ENCODE measurements at regions not wholly inside any gene's neighbourhood (a gene's known extent, or its start where the extent isn't known, plus 50 kb on each side); places are given as distances from the start of the nearest gene placed in this dataset.

DNA sequence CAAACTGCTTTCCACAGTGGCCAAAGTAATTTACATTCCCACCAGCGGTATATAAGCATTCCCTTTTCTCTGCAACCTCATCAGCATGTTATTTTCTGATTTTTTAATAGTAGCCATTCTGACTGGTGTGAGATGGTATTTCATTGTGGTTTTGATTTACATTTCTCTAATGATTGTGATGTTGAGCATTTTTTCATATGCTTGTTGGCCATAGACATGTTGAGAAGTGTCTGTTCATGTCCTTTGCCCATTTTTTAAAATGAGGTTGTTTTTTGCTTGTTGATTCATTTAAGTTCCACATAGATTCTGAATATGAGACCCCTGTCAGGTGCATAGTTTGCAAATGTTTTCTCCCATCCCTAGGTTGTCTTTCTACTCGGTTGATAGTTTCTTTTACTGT lies 254.5 kb upstream of the MPDZ start:
- FAIRE-seq (no peak), DNase-seq (ENCODE audit: low read depth, low spot score) (no peak)
- no peak for TF ChIP-seq FOS (IDR thresholded peaks at IDR 0.05; ENCODE audit: borderline replicate concordance, insufficient read depth, low read length)
- TF ChIP-seq POLR2AphosphoS5 (IDR thresholded peaks at IDR 0.05; ENCODE audit: insufficient read depth, low read depth, low read length), result no peak
- no peak for TF ChIP-seq GATA2 (IDR thresholded peaks at IDR 0.05; ENCODE audit: insufficient read depth, insufficient read length, low read depth, low read length)
- TF ChIP-seq EZH2 (IDR thresholded peaks at IDR 0.05; ENCODE audit: borderline replicate concordance, low read depth, low read length, severe bottlenecking), result no peak
- TF ChIP-seq MYC (IDR thresholded peaks at IDR 0.05; ENCODE audit: low read depth, low read length), result no peak
- TF ChIP-seq, protein P1, sequence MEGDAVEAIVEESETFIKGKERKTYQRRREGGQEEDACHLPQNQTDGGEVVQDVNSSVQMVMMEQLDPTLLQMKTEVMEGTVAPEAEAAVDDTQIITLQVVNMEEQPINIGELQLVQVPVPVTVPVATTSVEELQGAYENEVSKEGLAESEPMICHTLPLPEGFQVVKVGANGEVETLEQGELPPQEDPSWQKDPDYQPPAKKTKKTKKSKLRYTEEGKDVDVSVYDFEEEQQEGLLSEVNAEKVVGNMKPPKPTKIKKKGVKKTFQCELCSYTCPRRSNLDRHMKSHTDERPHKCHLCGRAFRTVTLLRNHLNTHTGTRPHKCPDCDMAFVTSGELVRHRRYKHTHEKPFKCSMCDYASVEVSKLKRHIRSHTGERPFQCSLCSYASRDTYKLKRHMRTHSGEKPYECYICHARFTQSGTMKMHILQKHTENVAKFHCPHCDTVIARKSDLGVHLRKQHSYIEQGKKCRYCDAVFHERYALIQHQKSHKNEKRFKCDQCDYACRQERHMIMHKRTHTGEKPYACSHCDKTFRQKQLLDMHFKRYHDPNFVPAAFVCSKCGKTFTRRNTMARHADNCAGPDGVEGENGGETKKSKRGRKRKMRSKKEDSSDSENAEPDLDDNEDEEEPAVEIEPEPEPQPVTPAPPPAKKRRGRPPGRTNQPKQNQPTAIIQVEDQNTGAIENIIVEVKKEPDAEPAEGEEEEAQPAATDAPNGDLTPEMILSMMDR (IDR thresholded peaks at IDR 0.05; ENCODE audit: extremely low read depth in 1 of 2, insufficient read depth in 1 of 2, low read depth in 1 of 2, low read length in 2 of 2), result no peak
- TF ChIP-seq, protein P2, sequence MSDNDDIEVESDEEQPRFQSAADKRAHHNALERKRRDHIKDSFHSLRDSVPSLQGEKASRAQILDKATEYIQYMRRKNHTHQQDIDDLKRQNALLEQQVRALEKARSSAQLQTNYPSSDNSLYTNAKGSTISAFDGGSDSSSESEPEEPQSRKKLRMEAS (IDR thresholded peaks at IDR 0.05; ENCODE audit: insufficient read depth, insufficient read length), result no peak
- TF ChIP-seq POLR2A (IDR thresholded peaks at IDR 0.05; ENCODE audit: low read depth, low read length), result no peak
- no peak for TF ChIP-seq JUN (IDR thresholded peaks at IDR 0.05; ENCODE audit: borderline replicate concordance, insufficient read depth, insufficient read length, low read depth)
- Histone ChIP-seq H3K36me3 (ENCODE audit: control insufficient read depth in 2 of 2, extremely low read depth in 1 of 2, insufficient read depth in 2 of 2, low read length in 2 of 2) (no peaks in the 10 kb centered on the region), H3K4me2 (ENCODE audit: insufficient read depth, low read length) (no peak overlapping the region), H3K9me1 (replicated peaks; ENCODE audit: control insufficient read depth, extremely low read depth, insufficient read depth, low read length) (no peaks in the 10 kb centered on the region), H3K9me3 (replicated peaks; ENCODE audit: control insufficient read depth, insufficient read depth, low read length) (no peaks in the 10 kb centered on the region), H3K4me3 (replicated peaks in 1 of 3; ENCODE audit: insufficient read depth in 1 of 3, low read depth in 1 of 3, low read length in 3 of 3) (no peak overlapping the region), H3K9ac (replicated peaks; ENCODE audit: extremely low read depth, insufficient read depth, low read length) (no peak overlapping the region), H2AFZ (ENCODE audit: low read depth, low read length) (no peak overlapping the region), H3K27ac (ENCODE audit: insufficient read depth, low read depth, low read length) (no peak overlapping the region), H3K79me2 (ENCODE audit: control insufficient read depth, insufficient read depth, low read length) (no peaks in the 10 kb centered on the region), H3K27me3 (ENCODE audit: control insufficient read depth in 2 of 2, insufficient read depth in 2 of 2, low read length in 2 of 2) (no peaks in the 10 kb centered on the region), H3K4me1 (ENCODE audit: control insufficient read depth, extremely low read depth, insufficient read depth, low read length) (peaks cover 14% of the 10 kb centered on the region), H4K20me1 (replicated peaks; ENCODE audit: control insufficient read depth, extremely low read depth, insufficient read depth, low read length) (no peaks in the 10 kb centered on the region)
- dilution Hi-C loops (cut with MboI; ENCODE audit: extremely low pct_ligation_motif_present, low sequenced_read_pairs) (no loop called here), intact Hi-C loops (cut with micrococcal nuclease) (loop anchor here (5.0 kb wide), 1 partner anchor 267 kb away; no protein-coding TSS in a partner anchor)
- ChIA-PET POLR2A (no interaction called here), CTCF (no interaction called here)
- BruUV-seq (replicated peaks), result no TSS peak

Measured in endothelial cell of umbilical vein (primary cell).